Endodermal cell (in vitro differentiated cells): ENCODE measurements at regions not wholly inside any gene's neighbourhood (a gene's known extent, or its start where the extent isn't known, plus 50 kb on each side); places are given as distances from the start of the nearest gene placed in this dataset.

ENCODE experiments used
- DNase-seq: peaks from one replicate; pipeline ENCODE4 v3.0.0-alpha.2; 2017
- H3K27ac ChIP-seq: 2 replicates; pipeline ENCODE4 v1.5.1; 2013; ENCODE audit warnings: mild to moderate bottlenecking, low read depth, low read length, moderate library complexity
- H3K27me3 ChIP-seq: 2 replicates; pipeline ENCODE4 v1.6.1; 2013; ENCODE audit warnings: mild to moderate bottlenecking, low read length, moderate library complexity; ENCODE audit not compliant: insufficient read depth, control insufficient read depth, poor library complexity, severe bottlenecking
- H3K36me3 ChIP-seq: 2 replicates; pipeline ENCODE4 v1.7.0; 2013; ENCODE audit warnings: mild to moderate bottlenecking, low read length, moderate library complexity; ENCODE audit not compliant: control insufficient read depth, insufficient read depth
- H3K4me1 ChIP-seq: one replicate; pipeline ENCODE4 v1.7.0; 2013; ENCODE audit warnings: low read length; ENCODE audit not compliant: control insufficient read depth, insufficient read depth
- H3K4me3 ChIP-seq: 2 replicates; pipeline ENCODE4 v1.5.1; 2013; ENCODE audit warnings: mild to moderate bottlenecking, low read length, moderate library complexity
- H3K9ac ChIP-seq: 2 replicates; pipeline ENCODE4 v1.6.1; 2013; ENCODE audit warnings: mild to moderate bottlenecking, low read length, moderate library complexity; ENCODE audit not compliant: poor library complexity, severe bottlenecking; ENCODE audit errors: extremely low read depth
- H3K9me3 ChIP-seq: 2 replicates; pipeline ENCODE4 v1.6.1; 2013; ENCODE audit warnings: mild to moderate bottlenecking, low read length, moderate library complexity; ENCODE audit not compliant: control insufficient read depth
- H3K27ac Mint-ChIP-seq: 2 replicates; pipeline ENCODE4 v1.8.0; 2020; ENCODE audit warnings: mixed read lengths
- H3K27me3 Mint-ChIP-seq: 2 replicates; pipeline ENCODE4 v1.8.0; 2021; ENCODE audit warnings: mild to moderate bottlenecking, mixed read lengths; ENCODE audit not compliant: insufficient read depth
- H3K36me3 Mint-ChIP-seq: 2 replicates; pipeline ENCODE4 v1.8.0; 2020; ENCODE audit warnings: low read depth, mixed read lengths
- H3K4me1 Mint-ChIP-seq: 2 replicates; pipeline ENCODE4 v1.8.0; 2020; ENCODE audit warnings: mixed read lengths
- H3K4me3 Mint-ChIP-seq: 2 replicates; pipeline ENCODE4 v1.8.0; 2020; ENCODE audit warnings: mild to moderate bottlenecking, moderate library complexity, mixed read lengths
- H3K9me3 Mint-ChIP-seq: 2 replicates; pipeline ENCODE4 v1.8.0; 2020; ENCODE audit warnings: mild to moderate bottlenecking, mixed read lengths
- WGBS, 2 experiments: methylation state at CpG; one replicate each; pipeline versions ENCODE4 v1.1.5 to v1.1.7; 2013; ENCODE audit warnings: missing lambda C conversion rate in 2 of 2, mixed read lengths in 1 of 2; ENCODE audit not compliant: insufficient coverage in 1 of 2, insufficient read length in 1 of 2; 5-methylcytosine and 5-hydroxymethylcytosine counted together
- TF ChIP-seq, protein P1 (sequence below): fragments of 200-600 bp; sonication (generic); conservative IDR thresholded peaks from 2 replicates; pipeline ENCODE4 v1.5.0; 2021; ENCODE audit warnings: antibody characterized with exemption, mild to moderate bottlenecking

DNA sequence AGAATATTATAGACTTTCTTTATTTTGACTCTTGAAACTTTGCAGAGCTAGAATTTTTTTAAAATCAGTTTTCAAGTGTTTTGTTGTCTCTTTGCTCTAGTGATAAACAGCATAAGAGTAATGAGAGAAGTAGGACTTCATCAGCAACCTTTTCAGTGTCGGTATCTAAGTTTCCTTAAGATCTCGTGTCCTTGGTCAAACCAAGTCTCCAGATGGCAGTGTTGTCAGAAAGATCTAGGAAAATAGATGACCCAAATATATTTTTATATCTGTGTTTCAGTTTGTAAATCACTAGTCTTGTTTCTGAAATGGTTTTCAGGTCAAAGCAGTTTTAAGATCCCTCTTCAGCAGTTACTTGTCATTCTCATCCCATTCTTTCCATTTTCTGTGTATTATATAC, 438.3 kb downstream of the RAPGEF2 start:
- 88 to 100% methylated on average over 1 to 2 of the region's 2 CpGs for WGBS, 2 experiments
- no peaks in the 10 kb centered on the region for H3K27me3 Mint-ChIP-seq
- DNase-seq: no peak
- H3K27ac Mint-ChIP-seq: no peak overlapping the region
- Histone ChIP-seq H3K27me3 (no peaks in the 10 kb centered on the region), H3K9me3 (peaks cover 19% of the 10 kb centered on the region), H3K27ac (no peak overlapping the region), H3K9ac (no peak overlapping the region), H3K4me1 (peaks cover 5% of the 10 kb centered on the region), H3K4me3 (no peak overlapping the region), H3K36me3 (no peaks in the 10 kb centered on the region)
- peaks cover 18% of the 10 kb centered on the region for H3K4me1 Mint-ChIP-seq
- no peak overlapping the region for H3K4me3 Mint-ChIP-seq
- peaks cover 18% of the 10 kb centered on the region for H3K9me3 Mint-ChIP-seq
- TF ChIP-seq, protein P1, sequence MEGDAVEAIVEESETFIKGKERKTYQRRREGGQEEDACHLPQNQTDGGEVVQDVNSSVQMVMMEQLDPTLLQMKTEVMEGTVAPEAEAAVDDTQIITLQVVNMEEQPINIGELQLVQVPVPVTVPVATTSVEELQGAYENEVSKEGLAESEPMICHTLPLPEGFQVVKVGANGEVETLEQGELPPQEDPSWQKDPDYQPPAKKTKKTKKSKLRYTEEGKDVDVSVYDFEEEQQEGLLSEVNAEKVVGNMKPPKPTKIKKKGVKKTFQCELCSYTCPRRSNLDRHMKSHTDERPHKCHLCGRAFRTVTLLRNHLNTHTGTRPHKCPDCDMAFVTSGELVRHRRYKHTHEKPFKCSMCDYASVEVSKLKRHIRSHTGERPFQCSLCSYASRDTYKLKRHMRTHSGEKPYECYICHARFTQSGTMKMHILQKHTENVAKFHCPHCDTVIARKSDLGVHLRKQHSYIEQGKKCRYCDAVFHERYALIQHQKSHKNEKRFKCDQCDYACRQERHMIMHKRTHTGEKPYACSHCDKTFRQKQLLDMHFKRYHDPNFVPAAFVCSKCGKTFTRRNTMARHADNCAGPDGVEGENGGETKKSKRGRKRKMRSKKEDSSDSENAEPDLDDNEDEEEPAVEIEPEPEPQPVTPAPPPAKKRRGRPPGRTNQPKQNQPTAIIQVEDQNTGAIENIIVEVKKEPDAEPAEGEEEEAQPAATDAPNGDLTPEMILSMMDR: peak; percentile 9
- H3K36me3 Mint-ChIP-seq: no peaks in the 10 kb centered on the region

DNA sequence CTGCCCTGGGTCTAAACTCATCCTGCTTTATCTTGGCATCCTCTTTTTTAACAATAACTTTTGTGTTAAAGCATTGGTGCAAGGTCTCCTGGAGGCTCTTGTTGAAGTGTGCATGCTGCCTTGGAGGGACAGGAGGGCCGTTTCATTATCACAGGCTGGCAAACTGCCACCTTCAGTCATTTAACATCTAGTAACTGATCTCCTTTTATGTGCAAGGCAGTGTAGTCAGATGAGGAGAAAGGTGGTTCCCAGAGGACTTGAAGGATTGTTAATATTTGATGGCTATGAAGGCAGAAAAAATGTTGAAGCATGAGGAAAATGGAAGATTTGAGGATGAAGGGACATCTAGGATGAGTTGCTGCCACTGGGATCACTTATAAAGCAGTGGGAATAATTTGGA, 439.4 kb downstream of the RAPGEF2 start:
- Mint-ChIP-seq H3K4me1 (peaks cover 18% of the 10 kb centered on the region), H3K36me3 (no peaks in the 10 kb centered on the region), H3K9me3 (peaks cover 6% of the 10 kb centered on the region), H3K27ac (no peak overlapping the region), H3K4me3 (no peak overlapping the region), H3K27me3 (no peaks in the 10 kb centered on the region)
- Histone ChIP-seq H3K27me3 (no peaks in the 10 kb centered on the region), H3K9ac (no peak overlapping the region), H3K4me1 (peaks cover 5% of the 10 kb centered on the region), H3K4me3 (no peak overlapping the region), H3K9me3 (peaks cover 8% of the 10 kb centered on the region), H3K27ac (no peak overlapping the region), H3K36me3 (no peaks in the 10 kb centered on the region)
- TF ChIP-seq, protein P1: no peak
- 94% methylated on average over 1 of the region's 1 CpG; no CpG with 5 or more reads in 1 of the 2 experiments for WGBS, 2 experiments
- no peak for DNase-seq

DNA sequence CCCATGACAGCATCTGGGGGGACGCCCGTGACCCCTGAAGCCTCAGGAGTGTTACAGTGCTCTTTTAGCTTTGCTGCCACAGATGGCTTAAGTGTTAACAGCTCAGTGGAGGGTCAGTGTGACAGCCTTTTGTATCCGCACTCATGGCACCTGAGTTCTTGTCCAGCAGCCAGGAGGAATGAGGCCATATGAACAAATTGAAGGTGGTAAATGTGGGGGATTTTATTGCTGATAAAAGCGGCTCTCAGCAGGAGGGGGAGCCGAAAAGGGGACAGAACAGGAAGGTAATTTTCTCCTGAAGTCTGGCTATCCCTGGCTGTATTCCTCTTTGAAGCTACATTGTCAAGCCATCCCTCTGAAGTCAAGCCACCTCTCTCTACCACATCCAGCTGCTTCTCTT, 441.0 kb downstream of the RAPGEF2 start:
- Mint-ChIP-seq H3K27ac (no peak overlapping the region), H3K27me3 (no peaks in the 10 kb centered on the region), H3K4me3 (no peak overlapping the region), H3K4me1 (peaks cover 18% of the 10 kb centered on the region), H3K9me3 (no peaks in the 10 kb centered on the region), H3K36me3 (no peaks in the 10 kb centered on the region)
- no peaks in the 10 kb centered on the region for H3K36me3 ChIP-seq
- H3K4me1 ChIP-seq: peaks cover 5% of the 10 kb centered on the region
- no peaks in the 10 kb centered on the region for H3K27me3 ChIP-seq
- no peak for DNase-seq
- TF ChIP-seq, protein P1: no peak
- H3K9me3 ChIP-seq: no peaks in the 10 kb centered on the region
- no peak overlapping the region for H3K27ac ChIP-seq
- 88 to 94% methylated on average over 3 to 5 of the region's 5 CpGs for WGBS, 2 experiments
- no peak overlapping the region for H3K9ac ChIP-seq
- no peak overlapping the region for H3K4me3 ChIP-seq
